Hepatocyte (in vitro differentiated cells): ENCODE measurements at regions not wholly inside any gene's neighbourhood (a gene's known extent, or its start where the extent isn't known, plus 50 kb on each side); places are given as distances from the start of the nearest gene placed in this dataset.

Source experiments
- CTCF ChIP-seq: fragments of 200-600 bp; sonication (generic); IDR thresholded peaks from 2 replicates; pipeline ENCODE4 v1.5.1; 2016; ENCODE audit warnings: antibody characterized with exemption, mild to moderate bottlenecking; ENCODE audit not compliant: poor library complexity
- EZH2 ChIP-seq: fragments of 200-600 bp; sonication (generic); IDR thresholded peaks from 2 replicates; pipeline ENCODE4 v1.6.1; 2016; ENCODE audit warnings: antibody characterized with exemption, mild to moderate bottlenecking, borderline replicate concordance
- EZH2phosphoT487 ChIP-seq: fragments of 200-600 bp; sonication (generic); IDR thresholded peaks from one replicate; pipeline ENCODE4 v1.6.1; 2018; ENCODE audit warnings: antibody characterized with exemption, mild to moderate bottlenecking, low read depth, moderate library complexity; ENCODE audit not compliant: unreplicated experiment, severe bottlenecking

GRCh38 chr17:55570391-55570790 lies 59.1 kb upstream of the SMIM36 start:
- TF ChIP-seq CTCF: no peak
- TF ChIP-seq EZH2: no peak
- TF ChIP-seq EZH2phosphoT487: no peak
